IMR-90 (cell line): ENCODE measurements at regions not wholly inside any gene's neighbourhood (a gene's known extent, or its start where the extent isn't known, plus 50 kb on each side); places are given as distances from the start of the nearest gene placed in this dataset.

ENCODE experiments used
- ATAC-seq: fragments of 200-7000 bp; cut with Tn5 transposase; 2 replicates; pipeline ENCODE4 v1.9.1; 2020; ENCODE audit warnings: low read depth, mild to moderate bottlenecking, moderate library complexity
- BruUV-seq: library from RNA; stranded (reverse); fragments of 400-500 nt; replicated peaks from 2 replicates; lab custom pipeline; 2021; lab: Mats Ljungman, UMichigan
- CTCF ChIA-PET: fragments of 300-600 bp; formaldehyde crosslinking; extraction: SDS; loops from one replicate; lab custom pipeline; 2021; ENCODE audit warnings: antibody characterized with exemption; lab: Yijun Ruan, JAX
- POLR2A ChIA-PET: fragments of 300-600 bp; sonication (Branson Sonifier 250); formaldehyde crosslinking; loops from one replicate; lab custom pipeline; 2022; ENCODE audit warnings: antibody characterized with exemption; ENCODE audit not compliant: unreplicated experiment; lab: Charles Lee
- DNase-seq: peaks from one replicate; pipeline ENCODE4 v3.0.0; 2013
- H2AFZ ChIP-seq: replicated peaks from 2 replicates; pipeline ENCODE3; 2013; ENCODE audit warnings: low read length, mild to moderate bottlenecking; ENCODE audit not compliant: poor library complexity
- H2AK5ac ChIP-seq: 2 replicates; pipeline ENCODE4 v1.6.1; 2013; ENCODE audit warnings: low read depth, low read length, inconsistent platforms
- H2AK9ac ChIP-seq: replicated peaks from 2 replicates; pipeline ENCODE3; 2013; ENCODE audit warnings: mild to moderate bottlenecking, low read depth, low read length, moderate library complexity; ENCODE audit not compliant: poor library complexity
- H2BK120ac ChIP-seq: 2 replicates; pipeline ENCODE4 v1.6.1; 2013; ENCODE audit warnings: low read depth, low read length, inconsistent platforms
- H2BK15ac ChIP-seq: 3 replicates; pipeline ENCODE4 v1.6.1; 2013; ENCODE audit warnings: low read depth, low read length, inconsistent platforms
- H2BK20ac ChIP-seq: 2 replicates; pipeline ENCODE4 v1.6.1; 2013; ENCODE audit warnings: low read depth, mild to moderate bottlenecking, inconsistent platforms, low read length, moderate library complexity
- H2BK5ac ChIP-seq: 2 replicates; pipeline ENCODE4 v1.6.1; 2013; ENCODE audit warnings: mild to moderate bottlenecking, low read depth, low read length, inconsistent platforms; ENCODE audit not compliant: poor library complexity, severe bottlenecking
- H3K14ac ChIP-seq: replicated peaks from 2 replicates; pipeline ENCODE4 v1.6.1; 2013; ENCODE audit warnings: low read depth, low read length, inconsistent platforms
- H3K18ac ChIP-seq: 2 replicates; pipeline ENCODE4 v1.6.1; 2013; ENCODE audit warnings: low read depth, low read length, control low read depth
- H3K23ac ChIP-seq: 2 replicates; pipeline ENCODE4 v1.6.1; 2013; ENCODE audit warnings: low read depth, low read length, inconsistent platforms
- H3K27ac ChIP-seq: 2 replicates; pipeline ENCODE4 v1.5.1; 2013; ENCODE audit warnings: mild to moderate bottlenecking, control low read depth, low read length; ENCODE audit not compliant: insufficient read depth
- H3K27me3 ChIP-seq: 2 replicates; pipeline ENCODE4 v1.6.1; 2013; ENCODE audit warnings: low read length; ENCODE audit not compliant: control insufficient read depth, insufficient read depth
- H3K36me3 ChIP-seq: 2 replicates; pipeline ENCODE4 v1.6.1; 2013; ENCODE audit warnings: low read length, mixed read lengths; ENCODE audit not compliant: control insufficient read depth, insufficient read depth
- H3K4ac ChIP-seq: 2 replicates; pipeline ENCODE4 v1.6.1; 2013; ENCODE audit warnings: low read depth, low read length, inconsistent platforms
- H3K4me1 ChIP-seq: 2 replicates; pipeline ENCODE4 v1.6.1; 2013; ENCODE audit warnings: low read length, mixed read lengths; ENCODE audit not compliant: control insufficient read depth, insufficient read depth
- H3K4me2 ChIP-seq: 2 replicates; pipeline ENCODE4 v1.6.1; 2013; ENCODE audit warnings: low read depth, mild to moderate bottlenecking, control low read depth, low read length, moderate library complexity
- H3K4me3 ChIP-seq: 2 replicates; pipeline ENCODE4 v1.5.1; 2013; ENCODE audit warnings: low read depth, mild to moderate bottlenecking, control low read depth, low read length, moderate library complexity; ENCODE audit not compliant: insufficient read depth
- H3K56ac ChIP-seq: 2 replicates; pipeline ENCODE4 v1.6.1; 2013; ENCODE audit warnings: low read length, inconsistent platforms; ENCODE audit not compliant: insufficient read depth; ENCODE audit errors: extremely low read depth
- H3K79me1 ChIP-seq, 2 experiments: 2 replicates each; pipeline ENCODE4 v1.6.1; 2013; ENCODE audit warnings: low read length in 2 of 2, inconsistent platforms in 1 of 2, low read depth in 1 of 2
- H3K9ac ChIP-seq: 2 replicates; pipeline ENCODE4 v1.6.1; 2013; ENCODE audit warnings: low read depth, low read length, control low read depth
- H3K9me1 ChIP-seq: 2 replicates; pipeline ENCODE4 v1.6.1; 2013; ENCODE audit warnings: low read length, inconsistent platforms; ENCODE audit not compliant: insufficient read depth
- H3K9me3 ChIP-seq: 2 replicates; pipeline ENCODE4 v1.6.1; 2013; ENCODE audit warnings: low read length; ENCODE audit not compliant: control insufficient read depth, insufficient read depth
- H4K20me1 ChIP-seq: 2 replicates; pipeline ENCODE4 v1.6.1; 2013; ENCODE audit warnings: low read length, inconsistent platforms; ENCODE audit not compliant: insufficient read depth
- H4K5ac ChIP-seq: 2 replicates; pipeline ENCODE4 v1.6.1; 2013; ENCODE audit warnings: mild to moderate bottlenecking, low read depth, low read length, control low read depth
- H4K8ac ChIP-seq, 2 experiments: 2 replicates each; pipeline ENCODE4 v1.6.1; 2013; ENCODE audit warnings: low read depth in 2 of 2, low read length in 2 of 2, control low read depth in 1 of 2, inconsistent platforms in 1 of 2
- H4K91ac ChIP-seq: 2 replicates; pipeline ENCODE4 v1.6.1; 2013; ENCODE audit warnings: low read depth, low read length, inconsistent platforms; ENCODE audit not compliant: insufficient read depth
- MAFK ChIP-seq: IDR thresholded peaks from 2 replicates; pipeline ENCODE4 v1.6.1; 2012; ENCODE audit warnings: low read depth, low read length, improper control_type of control experiment
- MAZ ChIP-seq: IDR thresholded peaks from 2 replicates; pipeline ENCODE4 v1.6.1; 2012; ENCODE audit warnings: low read depth, mild to moderate bottlenecking, low read length, improper control_type of control experiment, moderate library complexity, borderline replicate concordance
- NFE2L2 ChIP-seq: fragments of 150-350 bp; IDR thresholded peaks from 2 replicates; pipeline ENCODE4 v1.6.1; 2016; ENCODE audit warnings: low read depth, mild to moderate bottlenecking, low read length
- WGBS, 2 experiments: methylation state at CpG; one replicate each; pipeline versions ENCODE4 v1.1.5 to v1.1.7; 2013; ENCODE audit warnings: missing lambda C conversion rate in 2 of 2; ENCODE audit not compliant: insufficient read length in 1 of 2; ENCODE audit errors: extremely low coverage in 2 of 2; 5-methylcytosine and 5-hydroxymethylcytosine counted together
- dilution Hi-C: fragments of 300-500 bp; cut with HindIII; formaldehyde crosslinking; loops from one replicate; pipeline ENCODE4 v1.14.3; 2018; ENCODE audit warnings: low sequenced_read_pairs; ENCODE audit not compliant: unreplicated experiment
- in situ Hi-C: fragments of 300-500 bp; cut with MboI; formaldehyde crosslinking; loops from 3 replicates; pipeline ENCODE4 v1.14.3; 2019; ENCODE audit warnings: low sequenced_read_pairs, inconsistent platforms, mixed read lengths
- intact Hi-C: fragments of 100-400 bp; cut with micrococcal nuclease; formaldehyde crosslinking; loops from 2 replicates; pipeline ENCODE4 v1.10.0; 2022

GRCh38 chr13:74320282-74320681, 186.1 kb upstream of the KLF12 start:
- dilution Hi-C loops, result no loop called here
- Histone ChIP-seq H2AK9ac (no peak overlapping the region), H2AFZ (no peak overlapping the region), H2BK120ac (no peak overlapping the region), H2AK5ac (no peak overlapping the region), H4K91ac (no peak overlapping the region), H3K23ac (no peak overlapping the region), H4K8ac (no peak overlapping the region), H3K27me3 (no peaks in the 10 kb centered on the region), H2BK15ac (no peak overlapping the region), H3K9me3 (no peaks in the 10 kb centered on the region), H3K4me1 (no peaks in the 10 kb centered on the region), H3K4me2 (no peak overlapping the region), H2BK20ac (no peak overlapping the region), H3K36me3 (no peaks in the 10 kb centered on the region), H3K14ac (no peak overlapping the region), H4K20me1 (no peaks in the 10 kb centered on the region), H3K4me3 (no peak overlapping the region), H3K18ac (no peak overlapping the region), H3K9me1 (no peaks in the 10 kb centered on the region), H3K4ac (no peak overlapping the region), H2BK5ac (no peak overlapping the region), H3K56ac (no peak overlapping the region), H3K9ac (no peak overlapping the region), H3K79me1 (no peaks in the 10 kb centered on the region), H3K27ac (no peak overlapping the region), H4K5ac (no peak overlapping the region)
- no CpG with 5 or more reads among the region's 2 CpGs for WGBS, 2 experiments
- in situ Hi-C loops, result no loop called here
- ChIA-PET POLR2A (no interaction called here), CTCF (no interaction called here)
- intact Hi-C loops, result loop anchor here (10.0 kb wide), 1 partner anchor 455 kb away; no protein-coding TSS in a partner anchor
- no peak for DNase-seq
- ATAC-seq, result no peak
- TF ChIP-seq MAZ (no peak), NFE2L2 (peak; percentile 92), MAFK (peak; percentile 98)
- no TSS peak for BruUV-seq
